LNCAP (cell line): ENCODE measurements at regions not wholly inside any gene's neighbourhood (a gene's known extent, or its start where the extent isn't known, plus 50 kb on each side); places are given as distances from the start of the nearest gene placed in this dataset.

ENCODE experiments used
- TF ChIP-seq, protein P1 (sequence below): fragments of 450-650 bp; IDR thresholded peaks from 2 replicates; pipeline ENCODE4 v1.5.1; 2017; ENCODE audit warnings: mild to moderate bottlenecking

DNA sequence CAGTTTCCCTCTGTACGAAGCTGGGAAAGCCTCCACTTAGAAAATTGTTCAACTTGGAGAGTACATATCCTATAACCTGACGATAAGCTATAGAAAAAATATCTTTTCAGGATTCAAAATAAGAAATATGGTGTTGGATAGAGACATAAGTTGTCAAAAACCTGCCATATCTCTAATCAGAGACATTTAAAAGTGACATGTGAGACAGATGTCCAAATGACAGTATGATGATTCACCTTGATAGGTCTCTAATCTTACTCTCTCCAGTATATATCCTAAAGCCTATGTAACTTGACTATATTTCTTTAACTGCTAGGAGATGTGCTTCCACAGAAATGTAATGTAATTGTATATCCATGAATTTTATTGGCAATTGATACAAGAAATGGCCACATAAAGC, 932.4 kb upstream of the MAN1A1 start:
- TF ChIP-seq, protein P1, sequence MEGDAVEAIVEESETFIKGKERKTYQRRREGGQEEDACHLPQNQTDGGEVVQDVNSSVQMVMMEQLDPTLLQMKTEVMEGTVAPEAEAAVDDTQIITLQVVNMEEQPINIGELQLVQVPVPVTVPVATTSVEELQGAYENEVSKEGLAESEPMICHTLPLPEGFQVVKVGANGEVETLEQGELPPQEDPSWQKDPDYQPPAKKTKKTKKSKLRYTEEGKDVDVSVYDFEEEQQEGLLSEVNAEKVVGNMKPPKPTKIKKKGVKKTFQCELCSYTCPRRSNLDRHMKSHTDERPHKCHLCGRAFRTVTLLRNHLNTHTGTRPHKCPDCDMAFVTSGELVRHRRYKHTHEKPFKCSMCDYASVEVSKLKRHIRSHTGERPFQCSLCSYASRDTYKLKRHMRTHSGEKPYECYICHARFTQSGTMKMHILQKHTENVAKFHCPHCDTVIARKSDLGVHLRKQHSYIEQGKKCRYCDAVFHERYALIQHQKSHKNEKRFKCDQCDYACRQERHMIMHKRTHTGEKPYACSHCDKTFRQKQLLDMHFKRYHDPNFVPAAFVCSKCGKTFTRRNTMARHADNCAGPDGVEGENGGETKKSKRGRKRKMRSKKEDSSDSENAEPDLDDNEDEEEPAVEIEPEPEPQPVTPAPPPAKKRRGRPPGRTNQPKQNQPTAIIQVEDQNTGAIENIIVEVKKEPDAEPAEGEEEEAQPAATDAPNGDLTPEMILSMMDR, result no peak

DNA sequence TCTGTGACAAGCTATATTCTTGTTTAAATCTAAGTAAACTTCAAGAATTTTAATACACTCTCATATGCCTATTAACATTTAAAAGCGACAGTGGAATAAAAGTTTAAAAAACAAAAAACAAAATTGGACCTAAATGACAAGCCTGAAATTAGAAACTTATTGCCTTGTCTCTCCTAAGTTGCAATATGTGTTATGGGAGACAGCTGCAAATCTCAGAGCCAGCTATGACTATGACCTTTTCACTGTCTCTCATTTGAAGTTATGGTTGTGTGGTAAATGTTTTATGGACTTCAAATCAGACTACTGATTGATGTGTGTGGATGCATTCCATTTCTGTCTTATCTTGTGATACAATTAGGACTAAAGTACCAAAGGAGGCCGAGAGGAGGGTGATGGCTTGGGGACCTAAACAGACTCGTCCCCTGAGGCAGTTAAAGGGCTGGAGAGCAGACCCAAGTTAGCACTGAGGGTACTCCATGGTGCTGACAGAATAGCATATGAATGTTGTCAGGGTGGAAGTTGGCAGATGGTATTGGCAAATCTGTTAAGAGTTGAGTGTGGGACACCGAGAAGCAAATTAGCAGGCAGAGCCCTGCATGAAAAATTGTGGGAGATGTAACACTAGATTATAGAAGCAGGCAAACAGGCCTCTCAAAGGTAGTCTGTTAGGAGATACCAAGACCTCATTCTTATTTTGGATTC, 930.1 kb upstream of the MAN1A1 start:
- TF ChIP-seq, protein P1, result no peak

DNA sequence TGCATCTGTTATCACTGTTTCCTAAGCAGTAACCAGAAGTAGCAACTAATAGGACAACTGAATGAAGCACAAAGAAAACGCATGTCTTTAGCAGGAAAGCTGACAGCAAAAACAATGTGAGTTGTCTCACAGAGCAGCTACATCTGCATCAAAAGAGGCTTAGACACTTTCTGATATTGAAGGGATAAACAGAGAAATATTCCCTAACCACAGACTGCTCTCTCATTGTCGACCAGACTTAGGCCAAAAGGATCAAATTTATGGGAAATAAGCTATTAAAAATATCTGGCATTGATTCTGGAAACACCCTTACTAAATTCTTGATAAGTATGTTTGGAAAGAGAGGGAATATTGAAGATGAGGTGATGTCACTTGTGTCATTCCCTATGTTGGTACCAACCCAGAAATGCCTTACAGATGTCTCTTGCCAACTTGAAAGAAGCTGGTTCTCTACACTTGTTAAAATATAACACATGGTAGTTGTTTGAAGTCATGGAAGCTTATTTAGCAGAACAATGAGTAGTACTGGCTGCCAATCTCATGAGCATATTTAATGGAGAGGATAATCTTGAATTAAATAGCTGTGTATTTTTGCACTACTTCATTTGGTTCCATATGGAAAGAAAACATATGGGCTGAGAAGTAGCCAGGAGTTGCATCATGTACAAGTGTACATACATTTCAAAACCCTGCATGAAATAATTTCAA, 929.3 kb upstream of the MAN1A1 start:
- TF ChIP-seq, protein P1, result no peak

DNA sequence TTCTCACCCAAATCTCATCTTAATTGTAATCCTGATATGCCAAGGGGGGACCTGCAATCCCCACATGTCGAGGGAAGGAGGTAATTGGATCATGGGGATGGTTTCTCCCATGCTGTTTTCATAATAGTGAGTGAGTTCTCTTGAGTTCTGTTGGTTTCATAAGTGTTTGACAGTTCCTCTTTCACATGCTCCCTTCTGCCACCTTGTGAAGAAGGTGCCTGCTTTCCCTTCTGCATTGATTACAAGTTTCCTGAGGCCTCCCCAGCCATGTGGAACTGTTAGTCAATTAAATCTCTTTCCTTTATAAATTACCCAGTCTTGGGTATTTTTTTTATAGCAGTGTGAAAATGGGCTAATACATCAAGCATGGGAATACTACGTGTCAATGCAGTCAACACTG, 925.0 kb upstream of the MAN1A1 start:
- TF ChIP-seq, protein P1, result no peak

DNA sequence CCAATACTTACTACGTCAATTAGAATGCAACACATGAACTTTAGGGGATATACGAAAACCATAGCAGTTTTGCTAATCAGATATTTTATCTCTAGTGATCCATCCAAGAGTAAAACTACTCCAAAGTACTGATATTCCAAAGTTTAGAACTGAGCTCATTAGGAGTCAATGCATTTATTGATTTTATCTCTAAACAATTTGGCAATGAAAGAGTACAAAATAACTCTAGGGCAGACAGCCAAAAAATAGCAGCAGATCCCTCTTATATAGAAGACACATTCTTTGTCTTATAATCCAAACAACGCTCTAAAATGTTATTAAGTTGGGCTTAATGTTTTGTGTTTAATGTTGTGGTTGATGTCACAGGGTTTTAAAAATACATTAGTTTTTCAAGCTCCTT, 923.9 kb upstream of the MAN1A1 start:
- TF ChIP-seq, protein P1, result no peak

DNA sequence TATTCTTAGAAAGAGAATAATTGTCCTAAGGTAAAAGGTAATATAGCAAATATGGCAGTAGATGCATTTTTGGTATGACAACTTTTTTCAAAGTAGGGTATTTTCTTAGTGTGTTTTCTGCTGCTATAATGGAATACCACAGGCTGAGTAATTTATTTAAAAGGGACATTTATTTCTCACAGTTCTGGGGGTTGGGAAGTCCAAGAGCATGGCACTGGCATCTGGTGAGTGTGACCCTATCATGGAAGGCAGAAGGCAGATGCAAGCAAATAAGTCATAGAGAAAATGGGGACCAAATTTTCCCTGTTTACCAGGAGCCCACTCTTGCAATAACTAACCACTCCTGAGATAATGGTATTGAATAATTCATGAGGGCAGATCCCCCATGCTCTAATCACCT, 922.5 kb upstream of the MAN1A1 start:
- TF ChIP-seq, protein P1, result no peak

DNA sequence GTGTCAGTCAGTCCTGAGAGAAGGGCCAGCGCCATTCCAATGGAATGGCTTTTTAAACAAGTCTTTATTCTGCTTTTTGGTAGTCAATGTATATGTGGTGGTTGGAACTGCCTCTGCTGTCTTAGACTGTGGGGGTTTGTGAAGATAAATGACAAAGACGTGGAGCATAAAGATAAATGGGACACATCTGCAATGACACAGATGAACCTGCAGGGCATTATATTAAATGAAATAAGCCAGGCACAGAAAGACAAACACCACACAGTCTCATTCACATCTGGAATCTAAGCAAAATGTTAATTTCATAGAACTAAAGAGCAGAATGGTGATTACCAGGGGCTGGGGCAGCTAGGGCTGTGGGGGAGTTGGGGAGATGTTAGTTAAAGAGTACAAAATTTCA, 912.8 kb upstream of the MAN1A1 start:
- TF ChIP-seq, protein P1, result no peak
